ENCODE measurements at regions not wholly inside any gene's neighbourhood (a gene's known extent, or its start where the extent isn't known, plus 50 kb on each side); places are given as distances from the start of the nearest gene placed in this dataset.

DNA sequence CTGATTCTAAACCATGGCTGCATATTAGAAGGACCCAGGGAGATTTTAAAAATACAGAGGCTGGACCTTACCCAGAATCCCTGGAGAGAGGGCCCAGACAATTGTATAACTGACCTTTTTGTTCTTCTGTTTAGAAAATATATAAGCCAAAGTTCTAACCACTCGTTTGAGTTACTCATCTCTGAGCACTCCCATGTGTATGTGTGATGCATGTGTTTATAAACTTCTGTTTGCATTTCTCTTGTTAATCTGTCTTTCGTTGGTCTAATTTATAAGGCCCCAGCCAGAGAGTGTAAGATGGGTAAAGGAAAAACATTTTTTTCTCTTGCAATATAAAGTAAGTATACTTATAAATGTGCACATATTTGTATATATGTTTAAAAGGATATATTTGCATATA lies 443.9 kb downstream of the ZNF608 start:
- TF ChIP-seq POLR2AphosphoS5 (IDR thresholded peaks at IDR 0.05; ENCODE audit: borderline replicate concordance, low read depth, low read length) (no peak), EZH2 (IDR thresholded peaks at IDR 0.05) (no peak), FOXP2 (optimal IDR thresholded peaks at IDR 0.05; ENCODE audit: control extremely low read depth, extremely low read length, insufficient read depth) (no peak)
